OCI-LY3 (cell line): ENCODE measurements at regions not wholly inside any gene's neighbourhood (a gene's known extent, or its start where the extent isn't known, plus 50 kb on each side); places are given as distances from the start of the nearest gene placed in this dataset.

Experiments used
- H2AFZ ChIP-seq: fragments of 200-600, 300-600 bp; shearing (Covaris generic); 2 replicates; pipeline ENCODE4 v1.6.0; 2014; ENCODE audit warnings: antibody characterized with exemption, low read depth, low read length
- H3K27ac ChIP-seq: fragments of 200-600, 300-600 bp; sonication (generic); 2 replicates; pipeline ENCODE4 v1.5.1; 2014; ENCODE audit warnings: mild to moderate bottlenecking, low read length, moderate library complexity, mixed read lengths
- H3K27me3 ChIP-seq: fragments of 200-600, 300-600 bp; sonication (generic); 2 replicates; pipeline ENCODE4 v1.6.1; 2014; ENCODE audit warnings: low read depth, low read length, mixed read lengths
- H3K36me3 ChIP-seq: fragments of 200-600, 300-600 bp; sonication (generic); replicated peaks from 2 replicates; pipeline ENCODE3; 2014; ENCODE audit warnings: low read depth, low read length, mixed read lengths
- H3K4me1 ChIP-seq: fragments of 300-600, 200-600 bp; sonication (generic); 2 replicates; pipeline ENCODE4 v1.6.1; 2014; ENCODE audit warnings: low read length, mixed read lengths
- H3K4me2 ChIP-seq: fragments of 200-600, 300-600 bp; sonication (generic); 2 replicates; pipeline ENCODE4 v1.6.1; 2014; ENCODE audit warnings: low read length, mixed read lengths
- H3K4me3 ChIP-seq: fragments of 300-600, 200-600 bp; sonication (generic); 2 replicates; pipeline ENCODE4 v1.5.1; 2014; ENCODE audit warnings: antibody characterized with exemption, mild to moderate bottlenecking, low read length, moderate library complexity
- H3K79me2 ChIP-seq: fragments of 300-600, 200-600 bp; shearing (Covaris generic); 2 replicates; pipeline ENCODE4 v1.6.1; 2014; ENCODE audit warnings: mild to moderate bottlenecking, low read length, mixed read lengths
- H3K9ac ChIP-seq: fragments of 300-600, 200-600 bp; shearing (Covaris generic); 2 replicates; pipeline ENCODE4 v1.6.0; 2014; ENCODE audit warnings: mild to moderate bottlenecking, low read length, moderate library complexity
- H3K9me3 ChIP-seq: fragments of 200-600, 300-600 bp; shearing (Covaris generic); 2 replicates; pipeline ENCODE4 v1.6.1; 2014; ENCODE audit warnings: low read length, mixed read lengths; ENCODE audit not compliant: insufficient read depth
- H4K20me1 ChIP-seq: fragments of 200-600, 300-600 bp; sonication (generic); 2 replicates; pipeline ENCODE4 v1.6.1; 2016; ENCODE audit warnings: low read length, mixed read lengths; ENCODE audit not compliant: insufficient read depth
- CTCF ChIP-seq: fragments of 200-600, 300-600 bp; sonication (generic); IDR thresholded peaks from 2 replicates; pipeline ENCODE4 v1.5.1; 2014; ENCODE audit warnings: antibody characterized with exemption, low read length, low read depth
- EZH2phosphoT487 ChIP-seq: fragments of 200-600 bp; shearing (Covaris generic); IDR thresholded peaks from 2 replicates; pipeline ENCODE4 v1.6.1; 2018; ENCODE audit warnings: antibody characterized with exemption, mixed run types, low read depth

- Histone ChIP-seq H3K4me1 (peaks cover 13% of the 10 kb centered on the region), H2AFZ (no peak overlapping the region), H3K36me3 (no peaks in the 10 kb centered on the region)
Observed at GRCh38 chr2:168353251-168353650, 102.8 kb upstream of the CERS6 start.

GRCh38 chr2:168354499-168354898, 101.6 kb upstream of the CERS6 start:
- Histone ChIP-seq H3K4me3 (no peak overlapping the region), H3K36me3 (no peaks in the 10 kb centered on the region), H3K4me2 (no peak overlapping the region), H3K27ac (no peak overlapping the region), H4K20me1 (no peaks in the 10 kb centered on the region), H3K27me3 (peaks cover 3% of the 10 kb centered on the region), H2AFZ (no peak overlapping the region), H3K4me1 (peaks cover 23% of the 10 kb centered on the region), H3K9me3 (peaks cover 8% of the 10 kb centered on the region; the same call in 1 of the 2 replicates), H3K9ac (no peak overlapping the region), H3K79me2 (no peaks in the 10 kb centered on the region)
- TF ChIP-seq EZH2phosphoT487: no peak
- no peak for TF ChIP-seq CTCF

More at GRCh38 chr2:168353251-168353650, 102.8 kb upstream of the CERS6 start:
- Histone ChIP-seq H3K27me3 (peaks cover 14% of the 10 kb centered on the region), H3K4me3 (no peak overlapping the region), H4K20me1 (no peaks in the 10 kb centered on the region), H3K9ac (no peak overlapping the region), H3K27ac (no peak overlapping the region), H3K4me2 (no peak overlapping the region), H3K79me2 (no peaks in the 10 kb centered on the region), H3K9me3 (peaks cover 8% of the 10 kb centered on the region; the same call in 1 of the 2 replicates)
- TF ChIP-seq CTCF (no peak), EZH2phosphoT487 (no peak)

- Histone ChIP-seq H3K79me2 (no peaks in the 10 kb centered on the region), H3K27ac (no peak overlapping the region), H3K9ac (no peak overlapping the region), H2AFZ (no peak overlapping the region), H3K4me3 (no peak overlapping the region), H4K20me1 (no peaks in the 10 kb centered on the region), H3K36me3 (no peaks in the 10 kb centered on the region), H3K9me3 (peaks cover 8% of the 10 kb centered on the region; the same call in 1 of the 2 replicates), H3K4me1 (peaks cover 23% of the 10 kb centered on the region), H3K27me3 (no peaks in the 10 kb centered on the region), H3K4me2 (no peak overlapping the region)
- no peak for TF ChIP-seq EZH2phosphoT487
- no peak for TF ChIP-seq CTCF
Observed at GRCh38 chr2:168355121-168355520, 101.0 kb upstream of the CERS6 start.

DNA sequence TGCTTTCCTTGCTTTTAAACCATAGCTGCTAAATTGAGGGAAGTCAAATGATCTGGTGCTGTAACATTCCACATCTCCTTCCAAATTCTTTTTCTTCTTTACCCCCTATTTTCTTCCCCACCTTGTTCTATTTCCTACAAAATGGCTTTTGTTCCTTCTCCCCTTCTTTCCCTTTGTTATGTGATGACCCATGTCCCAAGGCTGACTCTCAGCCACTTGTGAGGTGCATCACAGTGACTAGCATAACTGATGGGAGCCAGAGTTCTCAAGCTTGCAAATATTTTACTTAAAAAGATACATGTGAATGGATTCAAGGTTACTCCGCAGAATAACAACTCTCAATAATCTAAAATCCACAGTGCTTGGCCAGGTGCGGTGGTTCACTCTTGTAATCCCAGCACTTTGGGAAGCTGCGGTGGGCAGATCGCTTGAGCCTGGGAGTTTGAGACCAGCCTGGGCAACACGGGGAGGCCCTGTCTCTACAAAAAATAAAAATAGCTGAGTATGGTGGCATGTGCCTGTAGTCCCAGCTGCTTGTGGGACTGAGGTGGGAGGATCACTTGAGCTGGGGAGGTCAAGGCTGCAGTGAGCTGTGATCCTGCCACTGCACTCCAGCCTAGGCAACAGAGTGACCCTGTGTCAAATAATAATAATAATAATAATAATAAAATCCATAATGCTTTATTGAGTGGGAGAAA, 100.1 kb upstream of the CERS6 start:
- Histone ChIP-seq H4K20me1 (no peaks in the 10 kb centered on the region), H3K79me2 (no peaks in the 10 kb centered on the region), H3K27ac (no peak overlapping the region), H3K36me3 (no peaks in the 10 kb centered on the region), H3K4me3 (no peak overlapping the region), H2AFZ (no peak overlapping the region), H3K9ac (no peak overlapping the region), H3K4me2 (no peak overlapping the region), H3K4me1 (peaks cover 23% of the 10 kb centered on the region), H3K9me3 (peaks cover 8% of the 10 kb centered on the region; the same call in 1 of the 2 replicates), H3K27me3 (no peaks in the 10 kb centered on the region)
- TF ChIP-seq CTCF (no peak), EZH2phosphoT487 (no peak)
